IPS DF 6.9 (cell line): ENCODE measurements at regions not wholly inside any gene's neighbourhood (a gene's known extent, or its start where the extent isn't known, plus 50 kb on each side); places are given as distances from the start of the nearest gene placed in this dataset.

Source experiments
- DNase-seq: peaks from one replicate; pipeline ENCODE4 v3.0.0-alpha.2; 2013; ENCODE audit warnings: low read depth, low spot score
- H3K27ac ChIP-seq: one replicate; pipeline ENCODE4 v1.5.1; 2013; ENCODE audit warnings: low read length, control low read depth
- H3K27me3 ChIP-seq: 2 replicates; pipeline ENCODE4 v1.6.1; 2013; ENCODE audit warnings: mild to moderate bottlenecking, low read length; ENCODE audit not compliant: control insufficient read depth, insufficient read depth
- H3K36me3 ChIP-seq: 2 replicates; pipeline ENCODE4 v1.6.1; 2013; ENCODE audit warnings: low read length; ENCODE audit not compliant: control insufficient read depth, insufficient read depth
- H3K4me1 ChIP-seq: 2 replicates; pipeline ENCODE4 v1.6.1; 2013; ENCODE audit warnings: low read length; ENCODE audit not compliant: control insufficient read depth, insufficient read depth
- H3K4me3 ChIP-seq: 2 replicates; pipeline ENCODE4 v1.5.1; 2013; ENCODE audit warnings: mild to moderate bottlenecking, low read length
- H3K9me3 ChIP-seq: 2 replicates; pipeline ENCODE4 v1.6.1; 2013; ENCODE audit warnings: low read length, inconsistent platforms; ENCODE audit not compliant: control insufficient read depth, insufficient read depth
- WGBS: extraction: QIAGEN DNeasy Blood & Tissue Kit; methylation state at CpG from one replicate; pipeline ENCODE4 v1.1.7; 2013; ENCODE audit warnings: mixed read lengths, missing lambda C conversion rate; ENCODE audit not compliant: insufficient read length, insufficient coverage; 5-methylcytosine and 5-hydroxymethylcytosine counted together

GRCh38 chr5:74184649-74185048, 455.9 kb downstream of the ENC1 start:
- WGBS: no CpG with 5 or more reads among the region's 1 CpG
- Histone ChIP-seq H3K9me3 (no peaks in the 10 kb centered on the region), H3K4me1 (no peaks in the 10 kb centered on the region), H3K36me3 (no peaks in the 10 kb centered on the region), H3K27ac (no peak overlapping the region), H3K27me3 (no peaks in the 10 kb centered on the region), H3K4me3 (no peak overlapping the region)
- no peak for DNase-seq

- no peak for DNase-seq
- Histone ChIP-seq H3K27me3 (no peaks in the 10 kb centered on the region), H3K9me3 (no peaks in the 10 kb centered on the region), H3K36me3 (no peaks in the 10 kb centered on the region), H3K4me3 (no peak overlapping the region), H3K27ac (no peak overlapping the region), H3K4me1 (no peaks in the 10 kb centered on the region)
- no CpG with 5 or more reads among the region's 8 CpGs for WGBS
These were observed 457.5 kb downstream of the ENC1 start for GRCh38 chr5:74183041-74183440.

GRCh38 chr5:74182603-74183002, 457.9 kb downstream of the ENC1 start:
- H3K4me3 ChIP-seq: no peak overlapping the region
- no peaks in the 10 kb centered on the region for H3K36me3 ChIP-seq
- WGBS: no CpG with 5 or more reads among the region's 6 CpGs
- no peak for DNase-seq
- no peaks in the 10 kb centered on the region for H3K27me3 ChIP-seq
- no peaks in the 10 kb centered on the region for H3K9me3 ChIP-seq
- no peak overlapping the region for H3K27ac ChIP-seq
- no peaks in the 10 kb centered on the region for H3K4me1 ChIP-seq

GRCh38 chr5:74179701-74180100, 460.8 kb downstream of the ENC1 start:
- no peak for DNase-seq
- Histone ChIP-seq H3K4me3 (no peak overlapping the region), H3K9me3 (no peaks in the 10 kb centered on the region), H3K36me3 (no peaks in the 10 kb centered on the region), H3K27me3 (no peaks in the 10 kb centered on the region), H3K27ac (no peak overlapping the region), H3K4me1 (no peaks in the 10 kb centered on the region)
- no CpG with 5 or more reads among the region's 3 CpGs for WGBS

GRCh38 chr5:74179179-74179578, 461.3 kb downstream of the ENC1 start:
- no peaks in the 10 kb centered on the region for H3K27me3 ChIP-seq
- no CpG with 5 or more reads among the region's 2 CpGs for WGBS
- H3K9me3 ChIP-seq: no peaks in the 10 kb centered on the region
- DNase-seq: no peak
- no peaks in the 10 kb centered on the region for H3K36me3 ChIP-seq
- no peaks in the 10 kb centered on the region for H3K4me1 ChIP-seq
- no peak overlapping the region for H3K27ac ChIP-seq
- no peak overlapping the region for H3K4me3 ChIP-seq

- no peaks in the 10 kb centered on the region for H3K36me3 ChIP-seq
- no peaks in the 10 kb centered on the region for H3K27me3 ChIP-seq
- no peaks in the 10 kb centered on the region for H3K9me3 ChIP-seq
- no peak overlapping the region for H3K27ac ChIP-seq
- no peak for DNase-seq
- no peak overlapping the region for H3K4me3 ChIP-seq
- no peaks in the 10 kb centered on the region for H3K4me1 ChIP-seq
- no CpG with 5 or more reads among the region's 3 CpGs for WGBS
These were observed 462.6 kb downstream of the ENC1 start for GRCh38 chr5:74177961-74178360.

GRCh38 chr5:74174366-74174765, 466.2 kb downstream of the ENC1 start:
- WGBS: no CpG with 5 or more reads among the region's 1 CpG
- DNase-seq: no peak

GRCh38 chr5:74173665-74174064, 466.9 kb downstream of the ENC1 start:
- Histone ChIP-seq H3K9me3 (no peaks in the 10 kb centered on the region), H3K4me1 (no peaks in the 10 kb centered on the region), H3K36me3 (no peaks in the 10 kb centered on the region), H3K27me3 (no peaks in the 10 kb centered on the region), H3K4me3 (no peak overlapping the region), H3K27ac (no peak overlapping the region)
- WGBS: no CpG with 5 or more reads among the region's 7 CpGs
- no peak for DNase-seq

More at GRCh38 chr5:74174366-74174765, 466.2 kb downstream of the ENC1 start:
- Histone ChIP-seq H3K27ac (no peak overlapping the region), H3K4me1 (no peaks in the 10 kb centered on the region), H3K9me3 (no peaks in the 10 kb centered on the region), H3K27me3 (no peaks in the 10 kb centered on the region), H3K36me3 (no peaks in the 10 kb centered on the region), H3K4me3 (no peak overlapping the region)

GRCh38 chr5:74173241-74173640, 467.3 kb downstream of the ENC1 start:
- no peak overlapping the region for H3K4me3 ChIP-seq
- H3K4me1 ChIP-seq: no peaks in the 10 kb centered on the region
- no peak for DNase-seq
- no peaks in the 10 kb centered on the region for H3K9me3 ChIP-seq
- WGBS: no CpG with 5 or more reads among the region's 7 CpGs
- no peaks in the 10 kb centered on the region for H3K27me3 ChIP-seq
- H3K36me3 ChIP-seq: no peaks in the 10 kb centered on the region
- no peak overlapping the region for H3K27ac ChIP-seq

- WGBS: 100% methylated on average over 1 of the region's 2 CpGs
- H3K9me3 ChIP-seq: no peaks in the 10 kb centered on the region
- DNase-seq: no peak
These were observed 470.8 kb downstream of the ENC1 start for GRCh38 chr5:74169701-74170100.

GRCh38 chr5:74167930-74168315, 472.6 kb downstream of the ENC1 start:
- Histone ChIP-seq H3K27ac (no peak overlapping the region), H3K4me3 (no peak overlapping the region)

More at GRCh38 chr5:74169701-74170100, 470.8 kb downstream of the ENC1 start:
- Histone ChIP-seq H3K27ac (no peak overlapping the region), H3K36me3 (no peaks in the 10 kb centered on the region), H3K4me1 (no peaks in the 10 kb centered on the region), H3K27me3 (no peaks in the 10 kb centered on the region), H3K4me3 (no peak overlapping the region)

More at GRCh38 chr5:74167930-74168315, 472.6 kb downstream of the ENC1 start:
- no peaks in the 10 kb centered on the region for H3K9me3 ChIP-seq
- H3K36me3 ChIP-seq: no peaks in the 10 kb centered on the region
- no CpG with 5 or more reads among the region's 4 CpGs for WGBS
- no peak for DNase-seq
- H3K4me1 ChIP-seq: no peaks in the 10 kb centered on the region
- no peaks in the 10 kb centered on the region for H3K27me3 ChIP-seq
